ENCODE measurements at regions not wholly inside any gene's neighbourhood (a gene's known extent, or its start where the extent isn't known, plus 50 kb on each side); places are given as distances from the start of the nearest gene placed in this dataset.

- H3K4me3 ChIP-seq (ENCODE audit: low read length): no peak overlapping the region
- peak; percentile 96 for DNase-seq (ENCODE audit: low read depth)
- no peak for TF ChIP-seq CTCF (conservative IDR thresholded peaks at IDR 0.05; ENCODE audit: low read length)
Observed at GRCh38 chr11:95556342-95557163, 233.0 kb downstream of the FAM76B start.

DNA sequence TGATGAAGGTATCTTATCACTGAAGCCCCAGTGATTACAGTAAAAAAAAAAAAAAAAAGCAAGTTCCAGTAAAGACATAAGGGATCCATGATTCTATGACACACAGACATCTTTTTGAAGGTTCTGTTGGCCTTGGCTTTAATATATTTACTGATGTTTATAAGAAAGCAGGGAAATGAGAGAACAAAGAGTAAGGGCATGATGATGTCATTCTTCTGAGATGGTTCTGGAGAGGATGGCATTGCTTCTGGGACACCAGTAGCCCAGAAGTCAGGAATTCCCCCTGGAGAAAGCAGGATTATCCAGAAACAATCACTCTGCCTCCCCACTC is 233.6 kb downstream of the FAM76B start:
- TF ChIP-seq CTCF (conservative IDR thresholded peaks at IDR 0.05; ENCODE audit: low read length): no peak
- DNase-seq (ENCODE audit: low read depth): no peak
- H3K4me3 ChIP-seq (ENCODE audit: low read length): no peak overlapping the region

- no peak for TF ChIP-seq CTCF (conservative IDR thresholded peaks at IDR 0.05; ENCODE audit: low read length)
- no peak for DNase-seq (ENCODE audit: low read depth)
- no peak overlapping the region for H3K4me3 ChIP-seq (ENCODE audit: low read length)
Observed at GRCh38 chr11:95554911-95555310, 234.7 kb downstream of the FAM76B start.

DNA sequence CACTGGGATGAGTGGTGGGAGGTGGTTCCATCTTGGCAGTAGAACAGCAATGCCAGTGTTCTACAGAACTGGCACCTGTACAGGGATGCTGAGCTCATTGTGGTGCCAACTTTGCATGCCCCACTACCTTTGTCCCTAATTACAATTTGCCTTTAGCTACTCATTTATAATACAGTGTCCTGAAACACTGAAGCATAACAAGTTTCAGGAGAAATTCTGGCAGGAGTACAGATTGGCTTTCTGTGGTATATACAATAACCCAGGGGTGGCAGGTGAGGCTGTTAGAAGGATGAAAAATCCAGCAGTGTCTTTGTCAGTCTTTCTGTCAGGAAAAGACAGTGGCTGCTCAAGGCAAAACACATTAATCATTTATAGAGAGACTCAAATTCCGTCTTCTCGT is 240.3 kb downstream of the FAM76B start:
- no peak for DNase-seq (ENCODE audit: low read depth)

GRCh38 chr11:95548416-95548815 is 241.2 kb downstream of the FAM76B start:
- DNase-seq (ENCODE audit: low read depth): no peak
- no peak overlapping the region for H3K4me3 ChIP-seq (ENCODE audit: low read length)
- no peak for TF ChIP-seq CTCF (conservative IDR thresholded peaks at IDR 0.05; ENCODE audit: low read length)

More for the DNA sequence above, 240.3 kb downstream of the FAM76B start:
- no peak for TF ChIP-seq CTCF (conservative IDR thresholded peaks at IDR 0.05; ENCODE audit: low read length)
- no peak overlapping the region for H3K4me3 ChIP-seq (ENCODE audit: low read length)

- TF ChIP-seq CTCF (conservative IDR thresholded peaks at IDR 0.05; ENCODE audit: low read length): no peak
- no peak overlapping the region for H3K4me3 ChIP-seq (ENCODE audit: low read length)
- DNase-seq (ENCODE audit: low read depth): no peak
Observed at GRCh38 chr11:95547976-95548375, 241.6 kb downstream of the FAM76B start.

DNA sequence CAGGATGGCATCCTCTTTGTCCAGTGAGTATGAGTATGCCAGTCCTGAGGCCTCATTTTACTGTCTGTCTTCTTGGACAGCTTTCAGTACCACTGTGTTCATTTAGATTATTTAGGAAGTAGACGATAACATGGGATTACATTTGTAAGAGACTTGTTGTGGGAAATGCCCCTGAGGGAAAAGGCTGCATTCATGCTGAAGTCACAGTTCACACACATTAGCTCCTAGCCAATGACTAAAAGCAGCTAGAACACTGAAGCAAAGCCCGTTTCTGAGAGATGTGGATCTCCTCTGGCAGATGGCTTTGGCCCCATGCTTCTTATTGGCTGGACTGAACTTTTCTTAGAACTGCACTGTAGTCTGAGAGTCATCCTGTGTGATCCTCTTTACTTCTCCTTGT is 242.4 kb downstream of the FAM76B start:
- TF ChIP-seq CTCF (conservative IDR thresholded peaks at IDR 0.05; ENCODE audit: low read length): no peak
- no peak for DNase-seq (ENCODE audit: low read depth)
- no peak overlapping the region for H3K4me3 ChIP-seq (ENCODE audit: low read length)
